ENCODE measurements at regions not wholly inside any gene's neighbourhood (a gene's known extent, or its start where the extent isn't known, plus 50 kb on each side); places are given as distances from the start of the nearest gene placed in this dataset.

DNA sequence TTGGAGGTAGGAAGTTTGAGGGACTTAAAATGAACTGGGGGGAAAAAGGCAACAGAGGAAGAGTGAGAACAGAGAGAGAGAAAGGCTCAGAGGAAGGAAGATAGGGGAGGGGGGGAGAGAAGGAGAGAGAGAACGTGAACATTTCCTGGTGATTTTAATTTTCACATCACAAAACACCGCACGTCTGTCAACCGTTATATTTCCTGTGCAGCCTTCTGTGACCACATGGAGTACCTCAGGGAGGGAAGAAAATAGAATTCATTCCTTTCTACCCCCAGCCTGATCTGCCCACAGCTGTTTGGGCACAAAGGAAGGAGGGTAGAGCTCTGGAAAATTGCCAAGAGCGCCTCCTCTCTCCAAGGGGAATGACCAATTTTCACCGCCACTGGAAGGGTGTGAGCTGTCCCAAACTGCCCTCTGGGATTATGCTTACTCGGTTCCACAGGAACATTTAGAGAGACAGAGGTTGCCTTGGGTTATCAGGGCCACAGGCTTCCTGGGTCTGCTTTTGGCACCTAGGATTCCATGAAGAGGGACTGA lies 135.7 kb upstream of the MAMLD1 start:
- DNase-seq (ENCODE audit: low read depth in 1 of 2, low spot score in 1 of 2), result no peak
- H3K27ac ChIP-seq (replicated peaks), result no peak overlapping the region
- no peaks in the 10 kb centered on the region for H3K27me3 ChIP-seq (ENCODE audit: insufficient read depth, poor library complexity, severe bottlenecking)
- TF ChIP-seq POLR2AphosphoS5 (IDR thresholded peaks at IDR 0.05; ENCODE audit: low read depth), result no peak
- TF ChIP-seq SPI1 (IDR thresholded peaks at IDR 0.05; ENCODE audit: borderline replicate concordance, low read depth), result no peak
- no peak for TF ChIP-seq GABPA (IDR thresholded peaks at IDR 0.05; ENCODE audit: low read depth)
- TF ChIP-seq, protein P1, sequence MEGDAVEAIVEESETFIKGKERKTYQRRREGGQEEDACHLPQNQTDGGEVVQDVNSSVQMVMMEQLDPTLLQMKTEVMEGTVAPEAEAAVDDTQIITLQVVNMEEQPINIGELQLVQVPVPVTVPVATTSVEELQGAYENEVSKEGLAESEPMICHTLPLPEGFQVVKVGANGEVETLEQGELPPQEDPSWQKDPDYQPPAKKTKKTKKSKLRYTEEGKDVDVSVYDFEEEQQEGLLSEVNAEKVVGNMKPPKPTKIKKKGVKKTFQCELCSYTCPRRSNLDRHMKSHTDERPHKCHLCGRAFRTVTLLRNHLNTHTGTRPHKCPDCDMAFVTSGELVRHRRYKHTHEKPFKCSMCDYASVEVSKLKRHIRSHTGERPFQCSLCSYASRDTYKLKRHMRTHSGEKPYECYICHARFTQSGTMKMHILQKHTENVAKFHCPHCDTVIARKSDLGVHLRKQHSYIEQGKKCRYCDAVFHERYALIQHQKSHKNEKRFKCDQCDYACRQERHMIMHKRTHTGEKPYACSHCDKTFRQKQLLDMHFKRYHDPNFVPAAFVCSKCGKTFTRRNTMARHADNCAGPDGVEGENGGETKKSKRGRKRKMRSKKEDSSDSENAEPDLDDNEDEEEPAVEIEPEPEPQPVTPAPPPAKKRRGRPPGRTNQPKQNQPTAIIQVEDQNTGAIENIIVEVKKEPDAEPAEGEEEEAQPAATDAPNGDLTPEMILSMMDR (IDR thresholded peaks at IDR 0.05; ENCODE audit: insufficient read depth, low read length), result no peak
- TF ChIP-seq, protein P2, sequence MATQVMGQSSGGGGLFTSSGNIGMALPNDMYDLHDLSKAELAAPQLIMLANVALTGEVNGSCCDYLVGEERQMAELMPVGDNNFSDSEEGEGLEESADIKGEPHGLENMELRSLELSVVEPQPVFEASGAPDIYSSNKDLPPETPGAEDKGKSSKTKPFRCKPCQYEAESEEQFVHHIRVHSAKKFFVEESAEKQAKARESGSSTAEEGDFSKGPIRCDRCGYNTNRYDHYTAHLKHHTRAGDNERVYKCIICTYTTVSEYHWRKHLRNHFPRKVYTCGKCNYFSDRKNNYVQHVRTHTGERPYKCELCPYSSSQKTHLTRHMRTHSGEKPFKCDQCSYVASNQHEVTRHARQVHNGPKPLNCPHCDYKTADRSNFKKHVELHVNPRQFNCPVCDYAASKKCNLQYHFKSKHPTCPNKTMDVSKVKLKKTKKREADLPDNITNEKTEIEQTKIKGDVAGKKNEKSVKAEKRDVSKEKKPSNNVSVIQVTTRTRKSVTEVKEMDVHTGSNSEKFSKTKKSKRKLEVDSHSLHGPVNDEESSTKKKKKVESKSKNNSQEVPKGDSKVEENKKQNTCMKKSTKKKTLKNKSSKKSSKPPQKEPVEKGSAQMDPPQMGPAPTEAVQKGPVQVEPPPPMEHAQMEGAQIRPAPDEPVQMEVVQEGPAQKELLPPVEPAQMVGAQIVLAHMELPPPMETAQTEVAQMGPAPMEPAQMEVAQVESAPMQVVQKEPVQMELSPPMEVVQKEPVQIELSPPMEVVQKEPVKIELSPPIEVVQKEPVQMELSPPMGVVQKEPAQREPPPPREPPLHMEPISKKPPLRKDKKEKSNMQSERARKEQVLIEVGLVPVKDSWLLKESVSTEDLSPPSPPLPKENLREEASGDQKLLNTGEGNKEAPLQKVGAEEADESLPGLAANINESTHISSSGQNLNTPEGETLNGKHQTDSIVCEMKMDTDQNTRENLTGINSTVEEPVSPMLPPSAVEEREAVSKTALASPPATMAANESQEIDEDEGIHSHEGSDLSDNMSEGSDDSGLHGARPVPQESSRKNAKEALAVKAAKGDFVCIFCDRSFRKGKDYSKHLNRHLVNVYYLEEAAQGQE (IDR thresholded peaks at IDR 0.05; ENCODE audit: insufficient replicate concordance, low read depth), result no peak
- H3K4me3 ChIP-seq (replicated peaks; ENCODE audit: insufficient read depth, low read length), result no peak overlapping the region

DNA sequence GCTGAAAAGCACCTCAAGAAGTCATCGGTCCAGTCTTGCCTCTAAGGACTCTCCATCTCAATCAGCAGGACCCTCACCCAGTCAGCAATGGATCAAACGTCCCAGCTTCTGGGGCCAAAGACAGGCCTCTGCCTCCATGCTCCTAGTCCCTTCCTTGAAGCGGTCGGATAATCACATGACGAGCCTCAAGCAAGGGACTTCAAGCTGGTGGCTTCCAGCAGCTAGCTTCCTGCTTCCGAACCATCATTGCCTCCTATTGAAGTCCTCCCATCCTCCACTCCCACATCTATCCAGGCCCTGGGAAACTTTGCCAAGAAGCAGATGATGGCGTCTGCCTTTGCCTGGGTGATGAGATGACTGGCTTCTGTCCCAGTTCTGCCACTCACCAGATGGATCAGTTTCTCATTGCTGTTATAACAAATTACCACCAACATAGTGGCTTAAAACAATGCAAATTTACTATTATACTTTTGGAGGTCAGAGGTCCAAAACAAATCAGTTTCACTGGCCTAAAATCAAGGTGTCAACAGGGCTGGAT lies 135.2 kb upstream of the MAMLD1 start:
- Histone ChIP-seq H3K4me3 (replicated peaks; ENCODE audit: insufficient read depth, low read length) (no peak overlapping the region), H3K27me3 (ENCODE audit: insufficient read depth, poor library complexity, severe bottlenecking) (no peaks in the 10 kb centered on the region), H3K27ac (replicated peaks) (no peak overlapping the region)
- TF ChIP-seq, protein P1 (IDR thresholded peaks at IDR 0.05; ENCODE audit: insufficient read depth, low read length), result no peak
- TF ChIP-seq POLR2AphosphoS5 (IDR thresholded peaks at IDR 0.05; ENCODE audit: low read depth), result no peak
- no peak for TF ChIP-seq SPI1 (IDR thresholded peaks at IDR 0.05; ENCODE audit: borderline replicate concordance, low read depth)
- TF ChIP-seq GABPA (IDR thresholded peaks at IDR 0.05; ENCODE audit: low read depth), result no peak
- TF ChIP-seq, protein P2 (IDR thresholded peaks at IDR 0.05; ENCODE audit: insufficient replicate concordance, low read depth), result no peak
- DNase-seq (ENCODE audit: low read depth in 1 of 2, low spot score in 1 of 2), result no peak

DNA sequence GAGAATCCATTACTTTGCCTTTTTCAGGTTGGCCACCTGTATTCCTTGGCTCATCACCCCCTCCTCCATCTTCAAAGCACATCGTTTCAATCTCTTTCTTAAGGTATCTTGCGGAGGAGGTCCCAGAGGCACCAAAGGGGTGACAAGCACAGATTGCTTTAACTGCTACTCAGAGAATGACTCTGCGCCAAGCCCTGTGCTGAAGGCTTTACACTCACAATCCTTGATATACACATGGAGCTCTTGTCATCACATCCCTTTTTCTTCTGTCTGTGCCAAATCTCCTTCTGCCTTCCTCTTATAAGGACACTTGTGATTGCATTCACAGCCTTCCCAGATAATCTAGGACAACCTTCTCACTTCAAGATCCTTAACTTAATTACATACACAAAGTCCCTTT lies 134.7 kb upstream of the MAMLD1 start:
- no peak overlapping the region for H3K4me3 ChIP-seq (replicated peaks; ENCODE audit: insufficient read depth, low read length)
- no peak overlapping the region for H3K27ac ChIP-seq (replicated peaks)
- TF ChIP-seq GABPA (IDR thresholded peaks at IDR 0.05; ENCODE audit: low read depth), result no peak
- TF ChIP-seq SPI1 (IDR thresholded peaks at IDR 0.05; ENCODE audit: borderline replicate concordance, low read depth), result no peak
- TF ChIP-seq, protein P2 (IDR thresholded peaks at IDR 0.05; ENCODE audit: insufficient replicate concordance, low read depth), result no peak
- no peak for TF ChIP-seq POLR2AphosphoS5 (IDR thresholded peaks at IDR 0.05; ENCODE audit: low read depth)
- TF ChIP-seq, protein P1 (IDR thresholded peaks at IDR 0.05; ENCODE audit: insufficient read depth, low read length), result no peak
- H3K27me3 ChIP-seq (ENCODE audit: insufficient read depth, poor library complexity, severe bottlenecking), result no peaks in the 10 kb centered on the region
- DNase-seq (ENCODE audit: low read depth in 1 of 2, low spot score in 1 of 2), result no peak
